ENCODE measurements at regions not wholly inside any gene's neighbourhood (a gene's known extent, or its start where the extent isn't known, plus 50 kb on each side); places are given as distances from the start of the nearest gene placed in this dataset.

DNA sequence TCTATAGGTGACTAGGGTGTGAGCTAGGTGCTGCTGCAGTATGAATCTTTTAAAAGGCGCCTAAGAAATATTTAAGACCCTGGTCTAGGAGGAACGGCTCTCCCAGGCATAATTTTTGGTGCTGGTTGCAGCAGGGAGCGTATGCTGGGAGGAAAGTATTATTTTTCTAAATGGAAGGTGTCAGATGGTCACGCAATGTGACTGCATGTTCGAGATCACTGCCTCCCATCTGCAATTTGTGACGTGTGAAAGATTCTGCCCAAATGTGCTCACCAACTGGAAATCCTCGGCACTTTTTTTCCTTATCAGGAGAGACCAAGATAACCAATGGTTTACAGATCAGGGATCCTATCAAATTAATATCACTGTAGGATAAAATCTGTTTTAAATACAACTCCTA, 95.6 kb upstream of the KLHL14 start:
- H3K23me2 ChIP-seq (ENCODE audit: insufficient read length, low read depth, low read length, poor library complexity, severe bottlenecking): no peaks in the 10 kb centered on the region
- DNase-seq: no peak
- H3K9me3 ChIP-seq (ENCODE audit: control insufficient read depth, low read depth, low read length): no peaks in the 10 kb centered on the region
- H3K9me3 Mint-ChIP-seq: 0 out of 5 replicates have a peak, but pooled peaks cover 0 to 3% of the 10 kb centered on the region in 2 experiments
- H4K5ac ChIP-seq (ENCODE audit: insufficient read length, low read depth, low read length): no peak overlapping the region
- H3T11ph ChIP-seq (ENCODE audit: low read length): no peak overlapping the region
- no peak overlapping the region for H3K56ac ChIP-seq (ENCODE audit: insufficient read length, low read depth, low read length)
- H3K27me3 ChIP-seq (ENCODE audit: insufficient read depth, low read length): no peaks in the 10 kb centered on the region
- H3K4me2 ChIP-seq (ENCODE audit: insufficient read depth, insufficient read length, low read length): no peak overlapping the region
- H3K4ac ChIP-seq (ENCODE audit: low read depth, low read length): no peak overlapping the region
- no peak overlapping the region for H3K23ac ChIP-seq (ENCODE audit: insufficient read length, low read depth, low read length)
- H3K27ac ChIP-seq (ENCODE audit: insufficient read length, low read depth, low read length): no peak overlapping the region
- peaks cover 22 to 23% of the 10 kb centered on the region in 2 experiments for H3K4me1 Mint-ChIP-seq
- WGBS (ENCODE audit: extremely low coverage, insufficient read length, low lambda C conversion rate): no CpG with 5 or more reads among the region's 7 CpGs
- H3K9ac ChIP-seq (ENCODE audit: extremely low read depth, insufficient read length, low read length): no peak overlapping the region
- no peak overlapping the region for H2BK20ac ChIP-seq (ENCODE audit: low read depth, low read length, poor library complexity, severe bottlenecking)
- no peaks in the 10 kb centered on the region for H3K36me3 Mint-ChIP-seq (ENCODE audit: insufficient read depth in 1 of 3, low read depth in 3 of 3)
- no peak overlapping the region for H2BK120ac ChIP-seq (ENCODE audit: low read depth, low read length, poor library complexity, severe bottlenecking)
- H2BK5ac ChIP-seq (ENCODE audit: insufficient read length, low read length): no peak overlapping the region
- H3K79me2 ChIP-seq (ENCODE audit: insufficient read depth, low read length): no peaks in the 10 kb centered on the region
- no peak overlapping the region for H2BK15ac ChIP-seq (ENCODE audit: low read depth, low read length)
- TF ChIP-seq, protein P1, sequence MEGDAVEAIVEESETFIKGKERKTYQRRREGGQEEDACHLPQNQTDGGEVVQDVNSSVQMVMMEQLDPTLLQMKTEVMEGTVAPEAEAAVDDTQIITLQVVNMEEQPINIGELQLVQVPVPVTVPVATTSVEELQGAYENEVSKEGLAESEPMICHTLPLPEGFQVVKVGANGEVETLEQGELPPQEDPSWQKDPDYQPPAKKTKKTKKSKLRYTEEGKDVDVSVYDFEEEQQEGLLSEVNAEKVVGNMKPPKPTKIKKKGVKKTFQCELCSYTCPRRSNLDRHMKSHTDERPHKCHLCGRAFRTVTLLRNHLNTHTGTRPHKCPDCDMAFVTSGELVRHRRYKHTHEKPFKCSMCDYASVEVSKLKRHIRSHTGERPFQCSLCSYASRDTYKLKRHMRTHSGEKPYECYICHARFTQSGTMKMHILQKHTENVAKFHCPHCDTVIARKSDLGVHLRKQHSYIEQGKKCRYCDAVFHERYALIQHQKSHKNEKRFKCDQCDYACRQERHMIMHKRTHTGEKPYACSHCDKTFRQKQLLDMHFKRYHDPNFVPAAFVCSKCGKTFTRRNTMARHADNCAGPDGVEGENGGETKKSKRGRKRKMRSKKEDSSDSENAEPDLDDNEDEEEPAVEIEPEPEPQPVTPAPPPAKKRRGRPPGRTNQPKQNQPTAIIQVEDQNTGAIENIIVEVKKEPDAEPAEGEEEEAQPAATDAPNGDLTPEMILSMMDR (conservative IDR thresholded peaks at IDR 0.05): no peak
- H2AFZ ChIP-seq (ENCODE audit: low read length): no peak overlapping the region
- H3K4me1 ChIP-seq (ENCODE audit: insufficient read depth, low read length): no peaks in the 10 kb centered on the region
- no peak overlapping the region for H2AK5ac ChIP-seq (ENCODE audit: insufficient read length, low read length)
- no peak overlapping the region for H3K4me3 Mint-ChIP-seq
- H2BK12ac ChIP-seq (ENCODE audit: insufficient read length, low read depth, low read length): no peak overlapping the region
- no peaks in the 10 kb centered on the region for H3K79me1 ChIP-seq (ENCODE audit: insufficient read depth, low read depth, low read length, poor library complexity, severe bottlenecking)
- no peaks in the 10 kb centered on the region for H4K20me1 ChIP-seq (ENCODE audit: control insufficient read depth, insufficient read depth, insufficient read length)
- no peak overlapping the region for H3K14ac ChIP-seq (ENCODE audit: insufficient read depth, low read length)
- H4K8ac ChIP-seq (replicated peaks; ENCODE audit: insufficient read length, low read depth, low read length): no peak overlapping the region
- no peak overlapping the region for H4K91ac ChIP-seq (ENCODE audit: insufficient read length, low read depth, low read length)
- H3K18ac ChIP-seq (ENCODE audit: insufficient read length, low read depth, low read length): no peak overlapping the region
- H3K27me3 Mint-ChIP-seq (ENCODE audit: low read depth): no peaks in the 10 kb centered on the region
- no peak overlapping the region for H3K27ac Mint-ChIP-seq

Data from H9 (cell line).